ENCODE measurements at regions not wholly inside any gene's neighbourhood (a gene's known extent, or its start where the extent isn't known, plus 50 kb on each side); places are given as distances from the start of the nearest gene placed in this dataset.

DNA sequence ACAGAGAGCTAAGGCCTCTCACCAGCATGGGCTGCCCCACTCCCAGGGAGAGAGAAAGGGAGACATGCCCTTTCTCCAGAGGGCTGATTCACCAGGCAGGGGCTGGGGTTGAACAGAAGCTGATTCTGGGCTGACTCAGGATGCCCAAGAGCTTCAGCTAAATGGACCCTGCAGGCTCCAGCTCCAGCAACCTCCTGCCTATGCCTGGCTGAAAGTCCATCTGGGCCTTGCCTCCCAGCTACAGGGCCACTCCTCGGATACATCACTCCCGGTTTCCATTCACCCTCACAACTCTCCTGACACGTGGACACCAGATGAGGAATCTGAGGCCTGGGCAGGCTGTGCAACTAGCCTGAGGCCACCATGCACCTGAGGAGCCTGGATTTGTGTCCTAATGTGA lies 215.5 kb downstream of the BUD13 start:
- DNase-seq (no peak), ATAC-seq (no peak)
- H3K27me3 ChIP-seq = no peaks in the 10 kb centered on the region
- no peaks in the 10 kb centered on the region for H3K36me3 ChIP-seq (replicated peaks in 1 of 2; ENCODE audit: insufficient read depth in 1 of 2, low read depth in 2 of 2)
- H3K4me1 ChIP-seq = no peaks in the 10 kb centered on the region
- 53 to 56% methylated on average over 3 of the region's 3 CpGs for WGBS, 2 donors
- TF ChIP-seq, protein P1, sequence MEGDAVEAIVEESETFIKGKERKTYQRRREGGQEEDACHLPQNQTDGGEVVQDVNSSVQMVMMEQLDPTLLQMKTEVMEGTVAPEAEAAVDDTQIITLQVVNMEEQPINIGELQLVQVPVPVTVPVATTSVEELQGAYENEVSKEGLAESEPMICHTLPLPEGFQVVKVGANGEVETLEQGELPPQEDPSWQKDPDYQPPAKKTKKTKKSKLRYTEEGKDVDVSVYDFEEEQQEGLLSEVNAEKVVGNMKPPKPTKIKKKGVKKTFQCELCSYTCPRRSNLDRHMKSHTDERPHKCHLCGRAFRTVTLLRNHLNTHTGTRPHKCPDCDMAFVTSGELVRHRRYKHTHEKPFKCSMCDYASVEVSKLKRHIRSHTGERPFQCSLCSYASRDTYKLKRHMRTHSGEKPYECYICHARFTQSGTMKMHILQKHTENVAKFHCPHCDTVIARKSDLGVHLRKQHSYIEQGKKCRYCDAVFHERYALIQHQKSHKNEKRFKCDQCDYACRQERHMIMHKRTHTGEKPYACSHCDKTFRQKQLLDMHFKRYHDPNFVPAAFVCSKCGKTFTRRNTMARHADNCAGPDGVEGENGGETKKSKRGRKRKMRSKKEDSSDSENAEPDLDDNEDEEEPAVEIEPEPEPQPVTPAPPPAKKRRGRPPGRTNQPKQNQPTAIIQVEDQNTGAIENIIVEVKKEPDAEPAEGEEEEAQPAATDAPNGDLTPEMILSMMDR (IDR thresholded peaks at IDR 0.05) = no peak
- no peak for TF ChIP-seq POLR2A (IDR thresholded peaks at IDR 0.05)
- H3K4me3 ChIP-seq = no peak overlapping the region
- no peaks in the 10 kb centered on the region for H3K9me3 ChIP-seq
- H3K27ac ChIP-seq = no peak overlapping the region
- intact Hi-C loops (cut with DNase I) = no loop called here

DNA sequence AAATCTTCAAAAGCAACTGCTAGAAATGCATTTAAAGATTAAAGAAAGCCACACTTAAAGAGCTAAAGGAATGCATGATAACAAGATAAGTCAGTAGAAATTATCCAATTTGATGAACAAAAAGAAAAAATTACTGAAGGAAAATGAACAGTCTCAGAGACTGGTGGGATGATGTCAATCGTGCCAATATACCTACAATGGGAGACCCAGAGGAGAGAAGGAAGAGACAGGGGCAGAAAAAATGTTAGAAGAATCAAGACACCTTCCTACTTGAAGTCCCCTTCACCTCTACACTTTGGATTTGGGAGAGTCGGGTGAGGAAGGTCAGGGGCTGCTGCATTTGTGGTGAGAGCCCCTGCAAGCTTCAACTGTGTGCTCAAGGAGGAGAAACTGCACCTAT lies 216.3 kb downstream of the BUD13 start:
- H3K36me3 ChIP-seq (replicated peaks in 1 of 2; ENCODE audit: insufficient read depth in 1 of 2, low read depth in 2 of 2) = no peaks in the 10 kb centered on the region
- 56 to 67% methylated on average over 2 of the region's 2 CpGs for WGBS, 2 donors
- no peak overlapping the region for H3K4me3 ChIP-seq
- no peaks in the 10 kb centered on the region for H3K27me3 ChIP-seq
- no peak for DNase-seq
- no peak overlapping the region for H3K27ac ChIP-seq
- TF ChIP-seq, protein P1 (IDR thresholded peaks at IDR 0.05) = no peak
- TF ChIP-seq POLR2A (IDR thresholded peaks at IDR 0.05) = no peak
- H3K9me3 ChIP-seq = no peaks in the 10 kb centered on the region
- intact Hi-C loops (cut with DNase I) = no loop called here
- no peak for ATAC-seq
- no peaks in the 10 kb centered on the region for H3K4me1 ChIP-seq

DNA sequence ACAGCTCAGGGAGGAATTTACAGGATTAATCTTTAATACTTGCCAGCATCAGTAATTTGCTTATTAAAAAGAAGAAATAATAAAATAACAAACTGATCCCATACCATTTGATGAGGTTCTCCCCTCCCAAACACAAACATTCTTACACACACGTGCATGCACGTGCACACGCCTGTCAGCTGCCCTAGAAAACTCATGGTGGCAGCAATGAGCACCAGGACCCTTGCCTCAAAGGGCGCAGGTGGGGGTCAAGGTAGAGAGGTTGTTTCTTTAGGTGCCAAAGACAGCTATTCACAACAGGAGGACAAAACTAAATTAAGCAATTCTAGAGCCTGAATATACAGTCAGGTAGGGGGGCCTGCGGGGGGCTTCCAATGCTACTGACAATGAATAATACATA lies 219.3 kb downstream of the BUD13 start:
- 38 to 40% methylated on average over 5 of the region's 5 CpGs for WGBS, 2 donors
- no peaks in the 10 kb centered on the region for H3K4me1 ChIP-seq
- DNase-seq (no peak), ATAC-seq (no peak)
- no peak overlapping the region for H3K4me3 ChIP-seq
- intact Hi-C loops (cut with DNase I) = no loop called here
- H3K36me3 ChIP-seq (replicated peaks in 1 of 2; ENCODE audit: insufficient read depth in 1 of 2, low read depth in 2 of 2) = no peaks in the 10 kb centered on the region
- no peaks in the 10 kb centered on the region for H3K27me3 ChIP-seq
- no peak overlapping the region for H3K27ac ChIP-seq
- peaks cover 0 to 4% (median 0%) of the 10 kb centered on the region in 3 donors for H3K9me3 ChIP-seq
- TF ChIP-seq, protein P1 (IDR thresholded peaks at IDR 0.05) = no peak
- TF ChIP-seq POLR2A (IDR thresholded peaks at IDR 0.05) = no peak

DNA sequence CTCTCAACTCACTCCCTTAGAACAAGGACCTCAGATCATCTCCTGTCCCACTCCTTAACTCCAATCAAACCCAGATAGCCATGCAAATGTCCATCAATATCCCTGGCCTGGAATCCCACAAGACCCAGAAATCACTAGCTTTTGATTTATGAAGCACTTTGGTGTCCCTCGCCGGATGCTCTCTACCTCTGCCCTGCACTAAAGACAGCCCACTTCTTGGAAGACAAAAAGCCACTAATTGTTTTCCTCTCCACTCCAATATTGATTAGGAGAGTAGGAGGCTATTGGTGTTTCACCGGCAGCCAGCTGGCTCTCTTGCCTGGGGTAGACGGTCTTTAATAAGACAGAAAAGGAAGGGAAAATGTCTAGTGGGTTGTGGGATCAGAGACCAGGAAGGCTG lies 221.2 kb downstream of the BUD13 start:
- Histone ChIP-seq H3K27me3 (no peaks in the 10 kb centered on the region), H3K4me1 (no peaks in the 10 kb centered on the region), H3K9me3 (peaks cover 0 to 4% (median 0%) of the 10 kb centered on the region in 3 donors), H3K36me3 (replicated peaks in 1 of 2; ENCODE audit: insufficient read depth in 1 of 2, low read depth in 2 of 2) (no peaks in the 10 kb centered on the region), H3K27ac (no peak overlapping the region), H3K4me3 (no peak overlapping the region)
- no peak for ATAC-seq
- WGBS, 2 donors = 68 to 86% methylated on average over 4 of the region's 4 CpGs
- TF ChIP-seq, protein P1 (IDR thresholded peaks at IDR 0.05) = no peak
- TF ChIP-seq POLR2A (IDR thresholded peaks at IDR 0.05) = no peak
- intact Hi-C loops (cut with DNase I) = no loop called here
- DNase-seq = no peak

DNA sequence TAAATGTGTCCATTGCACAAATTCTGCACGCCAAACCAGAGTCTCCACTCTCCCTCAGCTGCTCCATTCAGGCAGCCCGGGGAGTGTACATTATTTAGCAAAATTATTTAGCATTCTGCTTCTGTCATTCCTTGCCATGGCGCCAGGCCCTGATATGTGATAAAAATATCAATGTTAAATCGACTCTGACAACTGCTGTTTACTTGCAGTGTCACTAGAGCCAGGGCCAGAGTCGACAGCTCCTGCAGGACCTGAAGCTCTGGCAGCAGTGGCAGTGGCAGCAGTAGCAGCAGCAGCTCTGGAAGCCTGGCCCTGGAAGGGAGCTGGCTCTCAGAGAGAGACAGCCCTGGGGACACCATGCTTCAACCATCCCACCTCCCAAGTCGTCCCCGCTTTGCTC lies 224.5 kb downstream of the BUD13 start:
- Histone ChIP-seq H3K36me3 (replicated peaks in 1 of 2; ENCODE audit: insufficient read depth in 1 of 2, low read depth in 2 of 2) (no peaks in the 10 kb centered on the region), H3K4me3 (no peak overlapping the region), H3K27ac (no peak overlapping the region), H3K27me3 (no peaks in the 10 kb centered on the region), H3K9me3 (peaks cover 0 to 4% (median 0%) of the 10 kb centered on the region in 3 donors), H3K4me1 (no peaks in the 10 kb centered on the region)
- intact Hi-C loops (cut with DNase I) = no loop called here
- ATAC-seq (no peak), DNase-seq (no peak)
- TF ChIP-seq, protein P1 (IDR thresholded peaks at IDR 0.05) = no peak
- no peak for TF ChIP-seq POLR2A (IDR thresholded peaks at IDR 0.05)
- 71 to 74% methylated on average over 5 to 7 of the region's 7 CpGs for WGBS, 2 donors
